Neural crest cell (in vitro differentiated cells): ENCODE measurements at regions not wholly inside any gene's neighbourhood (a gene's known extent, or its start where the extent isn't known, plus 50 kb on each side); places are given as distances from the start of the nearest gene placed in this dataset.

Experiments
- DNase-seq: peaks from one replicate; pipeline ENCODE4 v3.0.0; 2021; ENCODE audit warnings: low read depth, mixed read lengths, low spot score
- H3K27ac Mint-ChIP-seq: one replicate; pipeline ENCODE4 v1.8.0; 2021; ENCODE audit warnings: mild to moderate bottlenecking, mixed read lengths; ENCODE audit not compliant: unreplicated experiment
- H3K27me3 Mint-ChIP-seq: 2 replicates; pipeline ENCODE4 v1.8.0; 2021; ENCODE audit warnings: low read depth, mild to moderate bottlenecking, mixed read lengths
- H3K36me3 Mint-ChIP-seq: 2 replicates; pipeline ENCODE4 v1.8.0; 2021; ENCODE audit warnings: low read depth, mild to moderate bottlenecking, mixed read lengths
- H3K4me1 Mint-ChIP-seq: 2 replicates; pipeline ENCODE4 v1.8.0; 2021; ENCODE audit warnings: mixed read lengths
- H3K4me3 Mint-ChIP-seq: one replicate; pipeline ENCODE4 v1.8.0; 2021; ENCODE audit warnings: mild to moderate bottlenecking, mixed read lengths
- H3K9me3 Mint-ChIP-seq: 2 replicates; pipeline ENCODE4 v1.8.0; 2021; ENCODE audit warnings: mixed read lengths
- CTCF ChIP-seq: fragments of 200-600 bp; sonication (generic); conservative IDR thresholded peaks from 2 replicates; pipeline ENCODE4 v1.5.0; 2021; ENCODE audit warnings: antibody characterized with exemption, mild to moderate bottlenecking

DNA sequence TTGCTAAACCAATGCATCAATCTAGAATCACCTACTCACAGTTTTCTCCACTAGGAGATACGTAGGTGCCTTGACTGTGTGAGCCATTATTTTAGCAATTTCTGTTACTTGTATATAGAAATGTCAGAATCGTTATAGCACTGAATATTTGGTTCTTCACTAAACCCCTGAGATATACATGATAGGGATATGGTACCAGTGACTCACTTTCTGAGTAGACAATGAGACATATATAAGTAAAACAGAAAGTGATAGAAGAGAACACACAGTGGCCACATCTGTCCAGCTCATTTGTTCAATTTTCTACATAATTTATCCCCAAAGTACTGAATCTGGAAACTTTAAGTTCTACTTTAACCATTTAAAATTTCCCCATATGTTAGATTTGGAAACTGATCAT, 1505.5 kb upstream of the TMEM132C start:
- Mint-ChIP-seq H3K4me1 (no peaks in the 10 kb centered on the region), H3K27ac (no peak overlapping the region), H3K27me3 (peaks cover 9% of the 10 kb centered on the region), H3K36me3 (peaks cover 3% of the 10 kb centered on the region), H3K4me3 (no peak overlapping the region), H3K9me3 (peaks cover 18% of the 10 kb centered on the region)
- DNase-seq, result no peak
- TF ChIP-seq CTCF, result no peak

GRCh38 chr12:126762150-126762549, 1504.8 kb upstream of the TMEM132C start:
- H3K36me3 Mint-ChIP-seq, result peaks cover 7% of the 10 kb centered on the region
- H3K27me3 Mint-ChIP-seq, result peaks cover 5% of the 10 kb centered on the region
- no peak for DNase-seq
- H3K4me1 Mint-ChIP-seq, result no peaks in the 10 kb centered on the region
- no peak overlapping the region for H3K4me3 Mint-ChIP-seq
- peaks cover 18% of the 10 kb centered on the region for H3K9me3 Mint-ChIP-seq
- H3K27ac Mint-ChIP-seq, result no peak overlapping the region
- no peak for TF ChIP-seq CTCF

DNA sequence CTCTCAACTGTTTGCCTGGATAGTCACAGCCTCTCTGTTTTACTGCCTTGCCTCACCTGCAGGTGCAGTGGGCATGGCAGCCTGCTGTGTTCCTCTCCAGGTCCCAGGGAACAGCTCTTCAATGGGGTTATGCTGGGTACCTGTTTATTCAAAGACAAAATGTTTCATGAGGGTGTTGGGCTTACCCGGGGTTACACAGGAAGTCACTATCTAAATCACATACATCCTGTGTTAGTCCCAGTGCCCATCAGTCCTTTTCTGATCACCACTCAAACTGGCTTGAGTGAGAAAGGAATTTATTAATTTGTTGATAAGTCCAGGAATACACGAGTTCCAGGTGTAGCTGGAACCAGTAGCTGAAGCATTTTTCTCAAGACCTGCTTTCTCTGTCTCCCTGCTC, 1503.6 kb upstream of the TMEM132C start:
- TF ChIP-seq CTCF, result no peak
- peaks cover 5% of the 10 kb centered on the region for H3K27me3 Mint-ChIP-seq
- peaks cover 7% of the 10 kb centered on the region for H3K36me3 Mint-ChIP-seq
- DNase-seq, result no peak
- H3K27ac Mint-ChIP-seq, result no peak overlapping the region
- peaks cover 18% of the 10 kb centered on the region for H3K9me3 Mint-ChIP-seq
- H3K4me1 Mint-ChIP-seq, result no peaks in the 10 kb centered on the region
- H3K4me3 Mint-ChIP-seq, result no peak overlapping the region

- TF ChIP-seq CTCF, result no peak
- DNase-seq, result no peak
- Mint-ChIP-seq H3K27me3 (peaks cover 6% of the 10 kb centered on the region), H3K4me1 (no peaks in the 10 kb centered on the region), H3K36me3 (peaks cover 7% of the 10 kb centered on the region), H3K4me3 (no peak overlapping the region), H3K9me3 (peaks cover 16% of the 10 kb centered on the region), H3K27ac (no peak overlapping the region)
These were observed 1499.6 kb upstream of the TMEM132C start for GRCh38 chr12:126767334-126767733.

DNA sequence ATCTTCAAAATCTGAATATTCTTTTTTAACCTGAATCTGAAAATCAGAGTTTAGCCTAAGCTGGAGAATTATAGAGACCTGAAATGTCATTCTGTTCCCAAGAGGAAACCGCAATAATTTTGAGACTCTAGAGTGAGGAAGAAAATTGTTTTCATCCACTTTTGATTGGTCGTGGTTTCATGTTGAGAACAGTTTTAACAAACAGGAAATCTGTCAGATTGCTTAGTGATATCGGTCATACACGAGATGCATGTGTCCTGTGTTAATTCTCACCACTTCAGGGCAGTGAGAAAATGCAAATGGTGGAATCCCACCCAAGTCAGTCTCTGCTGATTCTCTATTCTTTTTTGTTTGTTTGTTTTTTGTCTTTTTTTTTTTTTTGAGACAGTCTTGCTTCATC, 1498.5 kb upstream of the TMEM132C start:
- H3K36me3 Mint-ChIP-seq, result peaks cover 7% of the 10 kb centered on the region
- no peaks in the 10 kb centered on the region for H3K4me1 Mint-ChIP-seq
- peaks cover 4% of the 10 kb centered on the region for H3K27me3 Mint-ChIP-seq
- H3K4me3 Mint-ChIP-seq, result no peak overlapping the region
- no peak for DNase-seq
- no peak overlapping the region for H3K27ac Mint-ChIP-seq
- H3K9me3 Mint-ChIP-seq, result peaks cover 18% of the 10 kb centered on the region
- TF ChIP-seq CTCF, result no peak

DNA sequence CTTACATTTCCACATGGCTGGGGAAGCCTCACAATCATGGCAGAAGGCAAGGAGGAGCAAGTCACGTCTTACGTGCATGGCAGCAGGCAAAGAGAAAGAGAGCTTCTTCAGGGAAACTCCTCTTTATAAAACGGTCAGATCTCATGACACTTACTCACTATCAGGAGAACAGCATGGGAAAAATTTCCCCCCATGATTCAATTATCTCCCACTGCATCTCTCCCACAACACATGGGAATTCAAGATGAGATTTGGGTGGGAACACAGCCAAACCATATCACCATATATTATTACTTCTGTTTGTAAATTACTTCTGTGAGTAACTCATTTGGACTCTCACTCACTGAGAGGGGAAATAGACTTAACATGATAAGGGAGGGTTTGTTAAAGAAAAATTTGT, 1496.8 kb upstream of the TMEM132C start:
- no peak for TF ChIP-seq CTCF
- no peaks in the 10 kb centered on the region for H3K4me1 Mint-ChIP-seq

More for the DNA sequence above, 1496.8 kb upstream of the TMEM132C start:
- Mint-ChIP-seq H3K4me3 (no peak overlapping the region), H3K27me3 (peaks cover 4% of the 10 kb centered on the region), H3K36me3 (peaks cover 4% of the 10 kb centered on the region), H3K9me3 (peaks cover 8% of the 10 kb centered on the region), H3K27ac (no peak overlapping the region)
- no peak for DNase-seq
